Hepatocyte (in vitro differentiated cells): ENCODE measurements at regions not wholly inside any gene's neighbourhood (a gene's known extent, or its start where the extent isn't known, plus 50 kb on each side); places are given as distances from the start of the nearest gene placed in this dataset.

Source experiments
- EZH2 ChIP-seq: fragments of 200-600 bp; sonication (generic); IDR thresholded peaks from 2 replicates; pipeline ENCODE4 v1.6.1; 2016; ENCODE audit warnings: antibody characterized with exemption, mild to moderate bottlenecking, borderline replicate concordance
- EZH2phosphoT487 ChIP-seq: fragments of 200-600 bp; sonication (generic); IDR thresholded peaks from one replicate; pipeline ENCODE4 v1.6.1; 2018; ENCODE audit warnings: antibody characterized with exemption, mild to moderate bottlenecking, low read depth, moderate library complexity; ENCODE audit not compliant: unreplicated experiment, severe bottlenecking
- TF ChIP-seq, protein P1 (sequence below): fragments of 200-600 bp; sonication (generic); IDR thresholded peaks from 2 replicates; pipeline ENCODE4 v1.5.1; 2016; ENCODE audit warnings: antibody characterized with exemption, mild to moderate bottlenecking; ENCODE audit not compliant: poor library complexity

DNA sequence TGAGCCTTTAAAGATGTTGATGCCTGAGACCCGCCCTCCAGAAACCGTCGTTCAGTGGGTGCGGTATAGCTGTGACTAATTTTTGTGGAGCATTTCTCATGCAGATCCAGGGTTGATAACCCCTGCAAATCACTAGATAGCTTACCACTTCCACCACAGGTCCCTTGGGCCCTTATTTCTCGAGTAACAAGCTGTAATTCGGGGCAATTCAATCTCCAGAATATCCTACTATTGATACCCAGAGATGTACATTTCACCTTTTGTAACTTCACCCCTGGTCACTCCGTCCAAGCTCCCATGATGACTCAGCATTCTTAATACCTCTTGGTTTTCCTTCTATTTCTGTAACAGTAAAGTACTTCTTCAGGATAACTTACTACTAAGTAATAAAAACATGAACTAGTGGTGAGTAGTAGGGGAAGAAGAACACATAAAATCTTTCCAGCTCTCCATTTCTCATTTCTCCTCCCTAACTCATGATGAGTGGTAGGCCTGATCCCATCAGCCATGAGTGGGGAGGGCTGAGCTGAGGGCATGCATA is 71.9 kb upstream of the UBL3 start:
- TF ChIP-seq, protein P1, sequence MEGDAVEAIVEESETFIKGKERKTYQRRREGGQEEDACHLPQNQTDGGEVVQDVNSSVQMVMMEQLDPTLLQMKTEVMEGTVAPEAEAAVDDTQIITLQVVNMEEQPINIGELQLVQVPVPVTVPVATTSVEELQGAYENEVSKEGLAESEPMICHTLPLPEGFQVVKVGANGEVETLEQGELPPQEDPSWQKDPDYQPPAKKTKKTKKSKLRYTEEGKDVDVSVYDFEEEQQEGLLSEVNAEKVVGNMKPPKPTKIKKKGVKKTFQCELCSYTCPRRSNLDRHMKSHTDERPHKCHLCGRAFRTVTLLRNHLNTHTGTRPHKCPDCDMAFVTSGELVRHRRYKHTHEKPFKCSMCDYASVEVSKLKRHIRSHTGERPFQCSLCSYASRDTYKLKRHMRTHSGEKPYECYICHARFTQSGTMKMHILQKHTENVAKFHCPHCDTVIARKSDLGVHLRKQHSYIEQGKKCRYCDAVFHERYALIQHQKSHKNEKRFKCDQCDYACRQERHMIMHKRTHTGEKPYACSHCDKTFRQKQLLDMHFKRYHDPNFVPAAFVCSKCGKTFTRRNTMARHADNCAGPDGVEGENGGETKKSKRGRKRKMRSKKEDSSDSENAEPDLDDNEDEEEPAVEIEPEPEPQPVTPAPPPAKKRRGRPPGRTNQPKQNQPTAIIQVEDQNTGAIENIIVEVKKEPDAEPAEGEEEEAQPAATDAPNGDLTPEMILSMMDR: no peak
- TF ChIP-seq EZH2: no peak
- TF ChIP-seq EZH2phosphoT487: no peak
